Stimulated activated effector memory CD8-positive, alpha-beta T cell treated with anti-CD3 and anti-CD28 coated beads, Interleukin-12 subunit alpha, Interleukin-12 subunit beta, amount 100 ng/mL, for 72 hours (primary cell): ENCODE measurements at regions not wholly inside any gene's neighbourhood (a gene's known extent, or its start where the extent isn't known, plus 50 kb on each side); places are given as distances from the start of the nearest gene placed in this dataset.
"Not testable (repeated sequence)": the region's sequence is repeated elsewhere in the genome, so short reads cannot be mapped to it uniquely, and the experiment has no call there.

Source experiments
- ATAC-seq: fragments of 150-1000 bp; cut with Tn5 transposase; 2 replicates; pipeline ENCODE4 v1.10.0; 2021
- DNase-seq, 2 donors: peaks; one replicate each; pipeline ENCODE4 v3.0.0; 2021 to 2022; ENCODE audit warnings: low spot score in 2 of 2
- H3K27ac Mint-ChIP-seq: one replicate; pipeline ENCODE4 v1.8.0; 2022; ENCODE audit warnings: mild to moderate bottlenecking, mixed read lengths
- H3K36me3 Mint-ChIP-seq: one replicate; pipeline ENCODE4 v1.8.0; 2022; ENCODE audit warnings: mild to moderate bottlenecking, mixed read lengths
- H3K4me1 Mint-ChIP-seq: one replicate; pipeline ENCODE4 v1.8.0; 2022; ENCODE audit warnings: mixed read lengths
- H3K4me3 Mint-ChIP-seq: one replicate; pipeline ENCODE4 v1.8.0; 2022; ENCODE audit warnings: mild to moderate bottlenecking, mixed read lengths
- H3K9me3 Mint-ChIP-seq: one replicate; pipeline ENCODE4 v1.8.0; 2022; ENCODE audit warnings: mixed read lengths

GRCh38 chr3:176275113-176275512 is 922.2 kb downstream of the TBL1XR1 start:
- no peaks in the 10 kb centered on the region for H3K36me3 Mint-ChIP-seq
- DNase-seq (no peak), ATAC-seq (no peak)
- H3K9me3 Mint-ChIP-seq, result peaks cover 6% of the 10 kb centered on the region
- no peak overlapping the region for H3K27ac Mint-ChIP-seq
- H3K4me1 Mint-ChIP-seq, result no peaks in the 10 kb centered on the region
- H3K4me3 Mint-ChIP-seq, result no peak overlapping the region

- no peak for ATAC-seq
- DNase-seq, result no peak
- Mint-ChIP-seq H3K36me3 (no peaks in the 10 kb centered on the region), H3K4me1 (no peaks in the 10 kb centered on the region), H3K27ac (no peak overlapping the region), H3K4me3 (no peak overlapping the region), H3K9me3 (peaks cover 6% of the 10 kb centered on the region)
Observed at GRCh38 chr3:176274161-176274560, 923.1 kb downstream of the TBL1XR1 start.

- Mint-ChIP-seq H3K27ac (no peak overlapping the region), H3K4me1 (no peaks in the 10 kb centered on the region), H3K36me3 (no peaks in the 10 kb centered on the region), H3K9me3 (peaks cover 27% of the 10 kb centered on the region), H3K4me3 (no peak overlapping the region)
- ATAC-seq (no peak), DNase-seq (no peak)
Observed at GRCh38 chr3:176262071-176262470, 935.2 kb downstream of the TBL1XR1 start.

DNA sequence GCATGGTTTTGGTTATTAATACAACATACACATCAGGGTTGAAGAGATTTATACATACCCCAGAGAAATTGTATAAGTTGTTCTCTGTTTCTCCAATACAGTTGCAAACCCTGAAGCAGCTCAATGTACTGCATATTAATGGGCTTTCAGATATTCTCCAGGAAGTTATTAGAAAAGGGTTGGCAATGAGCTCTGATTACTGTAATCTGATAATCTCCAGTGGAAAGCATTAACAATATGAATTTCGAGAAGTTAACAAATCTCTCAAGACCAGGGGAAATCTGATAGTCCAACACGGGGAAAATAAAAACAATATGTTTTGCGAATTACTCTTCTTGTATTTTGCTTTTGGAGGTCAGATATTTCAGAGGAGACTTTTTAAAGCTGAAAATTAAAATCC is 950.1 kb downstream of the TBL1XR1 start:
- Mint-ChIP-seq H3K36me3 (no peaks in the 10 kb centered on the region), H3K4me3 (no peak overlapping the region), H3K4me1 (no peaks in the 10 kb centered on the region), H3K9me3 (peaks cover 9% of the 10 kb centered on the region), H3K27ac (no peak overlapping the region)
- ATAC-seq (no peak), DNase-seq (no peak)

DNA sequence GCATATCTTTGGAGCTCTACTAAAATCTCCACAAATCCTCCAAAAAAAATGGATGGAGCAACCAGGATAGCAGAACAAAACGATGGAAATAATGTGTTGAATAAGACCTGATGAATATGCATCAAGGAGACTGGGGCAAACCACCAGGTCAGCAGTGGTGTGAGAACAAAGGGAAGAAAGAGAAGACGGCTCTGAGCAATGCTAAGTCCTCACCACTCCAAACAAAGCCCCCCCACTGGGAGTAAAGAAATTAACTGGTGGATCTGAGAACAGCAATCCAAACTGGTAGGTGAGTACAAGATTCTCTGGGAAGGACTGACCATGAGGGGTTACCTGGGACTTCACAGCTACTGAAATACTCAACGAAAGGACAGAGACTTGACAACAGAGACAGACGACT is 977.3 kb downstream of the TBL1XR1 start:
- no peak for ATAC-seq
- H3K36me3 Mint-ChIP-seq, result no peaks in the 10 kb centered on the region
- no peak overlapping the region for H3K27ac Mint-ChIP-seq

DNA sequence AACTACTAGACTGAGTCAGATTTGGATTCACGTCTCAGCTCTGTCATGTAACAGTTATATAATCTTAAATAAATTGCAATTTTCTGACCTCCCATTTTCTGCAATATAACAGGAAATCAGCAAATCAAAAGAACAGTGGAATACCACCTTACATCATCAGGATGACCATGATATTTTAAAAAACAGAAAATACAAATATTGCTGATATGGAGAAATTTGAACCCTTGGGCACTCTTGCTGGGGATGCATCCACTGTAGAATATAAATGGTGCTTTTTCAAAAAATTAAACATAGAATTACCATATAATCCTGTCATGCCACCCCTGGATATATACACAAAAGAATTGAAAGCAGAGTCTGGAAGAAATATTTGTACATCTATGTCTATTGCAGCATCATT is 982.5 kb downstream of the TBL1XR1 start:
- Mint-ChIP-seq H3K27ac (no peak overlapping the region), H3K9me3 (peaks cover 10% of the 10 kb centered on the region), H3K36me3 (no peaks in the 10 kb centered on the region), H3K4me1 (no peaks in the 10 kb centered on the region), H3K4me3 (no peak overlapping the region)
- ATAC-seq (no peak), DNase-seq (no peak)

More for the DNA sequence above, 977.3 kb downstream of the TBL1XR1 start:
- DNase-seq, result no peak
- Mint-ChIP-seq H3K4me3 (no peak overlapping the region), H3K4me1 (no peaks in the 10 kb centered on the region), H3K9me3 (peaks cover 17% of the 10 kb centered on the region)

DNA sequence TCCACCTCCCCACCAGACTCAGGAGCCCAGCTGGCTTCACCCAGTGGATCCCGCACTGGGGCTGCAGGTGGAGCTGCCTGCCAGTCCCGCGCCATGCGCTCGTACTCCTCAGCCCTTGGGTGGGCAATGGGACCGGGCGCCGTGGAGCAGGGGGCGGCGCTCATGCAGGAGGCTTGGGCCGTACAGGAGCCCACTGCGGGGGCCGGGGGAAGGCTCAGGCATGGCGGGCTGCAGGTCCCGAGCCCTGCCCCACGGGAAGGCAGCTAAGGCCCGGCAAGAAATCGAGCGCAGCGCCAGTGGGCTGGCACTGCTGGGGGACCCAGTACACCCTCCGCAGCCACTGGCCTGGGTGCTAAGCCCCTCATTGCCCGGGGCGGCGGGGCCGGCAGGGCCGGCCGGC is 984.0 kb downstream of the TBL1XR1 start:
- not testable (repeated sequence) for H3K36me3 Mint-ChIP-seq, DNase-seq, ATAC-seq, H3K9me3 Mint-ChIP-seq, H3K4me3 Mint-ChIP-seq, H3K4me1 Mint-ChIP-seq, H3K27ac Mint-ChIP-seq

- Mint-ChIP-seq H3K27ac (no peak overlapping the region), H3K4me1 (no peaks in the 10 kb centered on the region), H3K36me3 (no peaks in the 10 kb centered on the region), H3K4me3 (no peak overlapping the region), H3K9me3 (peaks cover 10% of the 10 kb centered on the region)
- ATAC-seq (no peak), DNase-seq (no peak)
Observed at GRCh38 chr3:176208915-176209314, 988.4 kb downstream of the TBL1XR1 start.

DNA sequence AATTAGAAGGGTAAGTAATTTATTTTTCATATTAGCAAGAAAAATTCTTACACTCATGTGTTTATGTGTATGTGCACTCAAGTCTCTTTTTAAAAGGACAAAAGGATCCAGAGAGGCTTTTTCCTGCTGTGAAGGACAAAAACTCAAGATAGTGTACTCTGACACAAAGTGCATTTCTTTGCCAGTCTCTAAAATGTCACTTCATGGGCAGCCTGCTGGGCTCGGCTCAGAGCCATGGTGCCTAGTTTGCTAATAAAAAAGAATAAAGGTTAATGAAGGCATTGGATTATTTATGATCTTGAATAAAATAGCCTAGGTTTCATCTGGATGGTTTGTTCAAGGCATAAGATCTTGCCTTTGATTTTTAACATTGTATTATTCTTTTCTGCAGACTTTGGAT is 989.0 kb downstream of the TBL1XR1 start:
- no peak overlapping the region for H3K27ac Mint-ChIP-seq
- H3K36me3 Mint-ChIP-seq, result no peaks in the 10 kb centered on the region
- no peak overlapping the region for H3K4me3 Mint-ChIP-seq
- H3K9me3 Mint-ChIP-seq, result peaks cover 10% of the 10 kb centered on the region
- ATAC-seq (no peak), DNase-seq (no peak)
- no peaks in the 10 kb centered on the region for H3K4me1 Mint-ChIP-seq

- Mint-ChIP-seq H3K27ac (no peak overlapping the region), H3K9me3 (peaks cover 16% of the 10 kb centered on the region), H3K4me3 (no peak overlapping the region), H3K4me1 (no peaks in the 10 kb centered on the region), H3K36me3 (no peaks in the 10 kb centered on the region)
- ATAC-seq (no peak), DNase-seq (no peak)
Observed at GRCh38 chr3:176206809-176207208, 990.5 kb downstream of the TBL1XR1 start.

DNA sequence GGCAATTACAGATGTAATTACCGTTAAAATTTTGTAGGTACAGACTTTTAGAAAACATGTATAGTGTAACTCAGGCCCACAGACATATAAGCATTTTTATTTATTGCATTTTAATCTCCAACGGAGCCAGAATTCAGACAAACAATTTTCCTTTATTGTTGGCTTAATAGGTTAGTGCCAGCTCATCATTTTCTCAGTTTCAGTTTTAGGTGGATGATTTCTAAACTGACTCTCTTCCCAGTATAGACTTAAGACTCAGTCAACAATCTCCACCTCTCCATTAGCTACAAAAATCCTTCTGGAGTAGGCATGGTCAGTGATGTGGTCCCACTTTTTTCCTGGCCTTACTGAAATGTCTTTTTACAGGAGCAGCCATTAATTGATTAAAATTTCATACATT is 994.6 kb downstream of the TBL1XR1 start:
- Mint-ChIP-seq H3K4me3 (no peak overlapping the region), H3K27ac (no peak overlapping the region), H3K4me1 (no peaks in the 10 kb centered on the region), H3K9me3 (peaks cover 16% of the 10 kb centered on the region), H3K36me3 (no peaks in the 10 kb centered on the region)
- DNase-seq, result no peak
- no peak for ATAC-seq

DNA sequence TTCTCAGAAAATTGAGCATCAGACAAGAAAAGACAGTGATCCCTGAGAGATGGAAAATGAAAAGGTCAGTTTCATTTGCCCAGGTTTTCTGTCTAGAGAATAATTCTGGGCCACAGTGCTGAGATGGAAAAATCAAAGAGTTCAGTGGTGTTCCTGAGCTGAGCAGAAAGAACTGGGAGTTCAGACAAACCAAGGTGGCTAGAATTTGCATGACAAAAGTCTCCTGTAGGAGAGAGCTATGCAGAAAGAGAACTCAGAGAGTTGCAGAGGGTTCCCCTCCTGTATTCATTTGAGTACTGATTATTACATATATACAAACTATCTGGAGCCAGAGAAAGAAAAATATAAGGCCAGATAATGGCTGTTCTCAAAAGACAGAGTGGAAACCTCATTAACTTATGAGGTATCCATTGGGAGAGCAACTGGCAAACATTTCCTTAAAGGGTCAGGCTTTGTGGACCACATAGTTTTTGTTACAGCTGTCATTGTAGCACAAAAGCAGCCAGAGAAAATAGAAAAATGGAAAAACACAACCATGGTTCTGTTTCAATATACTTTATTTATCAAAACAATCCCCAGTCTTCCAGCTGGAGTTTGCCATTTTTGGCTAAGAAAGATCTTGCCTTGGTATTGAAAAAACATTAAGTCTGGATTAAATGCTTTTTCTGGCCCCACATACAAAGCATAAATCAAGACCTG is 1004.1 kb downstream of the TBL1XR1 start:
- no peaks in the 10 kb centered on the region for H3K36me3 Mint-ChIP-seq
- no peak overlapping the region for H3K4me3 Mint-ChIP-seq
- H3K9me3 Mint-ChIP-seq, result peaks cover 12% of the 10 kb centered on the region
- no peaks in the 10 kb centered on the region for H3K4me1 Mint-ChIP-seq
- ATAC-seq (no peak), DNase-seq (no peak)
- no peak overlapping the region for H3K27ac Mint-ChIP-seq

GRCh38 chr3:176190755-176191154 is 1006.5 kb downstream of the TBL1XR1 start:
- Mint-ChIP-seq H3K9me3 (peaks cover 19% of the 10 kb centered on the region), H3K4me3 (no peak overlapping the region), H3K4me1 (no peaks in the 10 kb centered on the region), H3K36me3 (no peaks in the 10 kb centered on the region), H3K27ac (no peak overlapping the region)
- DNase-seq, result no peak
- ATAC-seq, result no peak

GRCh38 chr3:176183181-176183580 is 1014.1 kb downstream of the TBL1XR1 start:
- no peak for ATAC-seq
- Mint-ChIP-seq H3K36me3 (no peaks in the 10 kb centered on the region), H3K4me1 (no peaks in the 10 kb centered on the region), H3K9me3 (peaks cover 20% of the 10 kb centered on the region), H3K27ac (no peak overlapping the region), H3K4me3 (no peak overlapping the region)
- no peak for DNase-seq

DNA sequence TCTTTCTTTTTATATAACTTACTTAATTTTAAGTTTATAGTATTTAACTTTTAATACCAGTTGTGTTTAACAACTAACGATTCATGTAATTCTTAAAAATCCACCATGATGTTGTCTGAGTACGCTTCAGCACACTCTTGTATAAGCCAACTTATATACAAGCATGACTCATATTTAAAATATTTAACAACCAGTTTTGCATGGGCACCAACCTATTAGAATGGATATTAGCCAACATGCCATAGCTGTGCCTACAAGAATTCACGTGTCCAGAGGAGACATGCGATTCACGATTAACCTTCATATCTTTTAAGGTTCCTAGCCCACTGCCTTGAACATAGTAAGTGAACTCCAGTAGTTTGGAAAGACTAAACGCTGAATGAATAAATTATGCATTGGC is 1023.2 kb downstream of the TBL1XR1 start:
- no peak for ATAC-seq
- no peak for DNase-seq
- Mint-ChIP-seq H3K9me3 (peaks cover 10% of the 10 kb centered on the region), H3K4me3 (no peak overlapping the region), H3K36me3 (no peaks in the 10 kb centered on the region), H3K27ac (no peak overlapping the region), H3K4me1 (no peaks in the 10 kb centered on the region)

DNA sequence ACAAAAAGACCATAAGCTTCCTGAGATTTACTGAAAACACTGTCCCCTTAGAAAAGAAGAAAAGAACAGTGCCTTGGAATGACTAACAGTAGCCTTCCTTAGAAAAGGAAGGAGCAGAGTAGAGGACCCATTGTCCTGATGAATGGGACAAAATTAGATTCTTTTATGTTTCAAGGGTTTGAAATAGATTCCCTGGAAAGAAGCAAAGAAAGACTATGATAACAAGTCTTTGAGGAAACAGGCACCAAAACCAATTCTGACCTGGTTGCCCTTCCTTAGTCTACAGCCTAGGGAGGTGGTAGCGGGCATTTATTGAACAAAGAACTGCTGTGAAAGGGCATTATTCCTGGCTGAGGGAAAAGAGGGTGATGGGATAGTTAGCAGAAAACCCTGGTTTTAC is 1024.8 kb downstream of the TBL1XR1 start:
- no peaks in the 10 kb centered on the region for H3K36me3 Mint-ChIP-seq
- no peak overlapping the region for H3K27ac Mint-ChIP-seq
- no peak overlapping the region for H3K4me3 Mint-ChIP-seq
- no peak for ATAC-seq
- H3K9me3 Mint-ChIP-seq, result peaks cover 10% of the 10 kb centered on the region
- H3K4me1 Mint-ChIP-seq, result no peaks in the 10 kb centered on the region
- no peak for DNase-seq

DNA sequence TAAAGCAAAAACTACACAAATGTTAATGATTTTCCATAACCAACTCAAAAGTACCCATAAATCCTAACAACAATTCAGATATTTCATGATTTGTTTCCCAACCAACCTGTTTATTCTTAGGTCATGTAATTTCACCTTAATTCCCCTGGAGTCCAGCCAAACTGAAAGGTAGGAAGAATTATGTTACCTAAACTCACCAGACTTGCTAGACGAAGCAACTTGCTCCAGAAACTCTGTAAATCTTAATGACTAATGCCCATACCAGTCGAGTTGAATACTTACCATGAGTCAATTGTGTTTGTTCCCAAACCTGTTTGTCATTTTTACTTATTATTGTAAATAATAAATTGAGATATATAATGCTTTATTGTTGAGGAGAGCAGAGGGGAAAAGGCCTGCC is 1030.0 kb downstream of the TBL1XR1 start:
- DNase-seq (no peak), ATAC-seq (no peak)
- no peak overlapping the region for H3K27ac Mint-ChIP-seq
- no peaks in the 10 kb centered on the region for H3K36me3 Mint-ChIP-seq
- H3K9me3 Mint-ChIP-seq, result peaks cover 16% of the 10 kb centered on the region
- H3K4me3 Mint-ChIP-seq, result no peak overlapping the region
- no peaks in the 10 kb centered on the region for H3K4me1 Mint-ChIP-seq
